GM18951 (cell line): ENCODE measurements at regions not wholly inside any gene's neighbourhood (a gene's known extent, or its start where the extent isn't known, plus 50 kb on each side); places are given as distances from the start of the nearest gene placed in this dataset.

ENCODE experiments used
- POLR2A ChIP-seq: IDR thresholded peaks from 4 replicates; pipeline ENCODE4 v1.6.1; 2011; ENCODE audit warnings: mild to moderate bottlenecking; ENCODE audit not compliant: insufficient read length, insufficient read depth; ENCODE audit errors: extremely low read depth
- in situ Hi-C: fragments of 300-500 bp; cut with MboI; formaldehyde crosslinking; loops from one replicate; pipeline ENCODE4 v1.12.0; 2022; ENCODE audit warnings: low sequenced_read_pairs, mixed read lengths, inconsistent platforms; ENCODE audit not compliant: unreplicated experiment

GRCh38 chr13:106691861-106692260, 123.9 kb upstream of the ARGLU1 start:
- in situ Hi-C loops: no loop called here
- TF ChIP-seq POLR2A: no peak

GRCh38 chr13:106691341-106691740, 123.4 kb upstream of the ARGLU1 start:
- in situ Hi-C loops: no loop called here
- TF ChIP-seq POLR2A: no peak

GRCh38 chr13:106690779-106691178, 122.8 kb upstream of the ARGLU1 start:
- in situ Hi-C loops: no loop called here
- no peak for TF ChIP-seq POLR2A

GRCh38 chr13:106689906-106690305, 122.0 kb upstream of the ARGLU1 start:
- in situ Hi-C loops: no loop called here
- TF ChIP-seq POLR2A: no peak

- in situ Hi-C loops: no loop called here
- no peak for TF ChIP-seq POLR2A
These were observed 121.0 kb upstream of the ARGLU1 start for GRCh38 chr13:106688940-106689339.

- TF ChIP-seq POLR2A: no peak
- in situ Hi-C loops: no loop called here
These were observed 118.2 kb upstream of the ARGLU1 start for GRCh38 chr13:106686163-106686562.

GRCh38 chr13:106685143-106685542, 117.2 kb upstream of the ARGLU1 start:
- in situ Hi-C loops: no loop called here
- no peak for TF ChIP-seq POLR2A

GRCh38 chr13:106683918-106684317, 116.0 kb upstream of the ARGLU1 start:
- TF ChIP-seq POLR2A: no peak
- in situ Hi-C loops: no loop called here

GRCh38 chr13:106683179-106683578, 115.2 kb upstream of the ARGLU1 start:
- TF ChIP-seq POLR2A: no peak
- in situ Hi-C loops: no loop called here

- in situ Hi-C loops: no loop called here
- no peak for TF ChIP-seq POLR2A
These were observed 114.1 kb upstream of the ARGLU1 start for GRCh38 chr13:106681997-106682396.

- no peak for TF ChIP-seq POLR2A
- in situ Hi-C loops: no loop called here
These were observed 113.6 kb upstream of the ARGLU1 start for GRCh38 chr13:106681536-106681935.

- no peak for TF ChIP-seq POLR2A
- in situ Hi-C loops: no loop called here
These were observed 113.0 kb upstream of the ARGLU1 start for GRCh38 chr13:106680796-106681472.

GRCh38 chr13:106678646-106679418, 110.9 kb upstream of the ARGLU1 start:
- TF ChIP-seq POLR2A: no peak
- in situ Hi-C loops: no loop called here

GRCh38 chr13:106675311-106675710, 107.4 kb upstream of the ARGLU1 start:
- no peak for TF ChIP-seq POLR2A
- in situ Hi-C loops: no loop called here
